Gastroesophageal sphincter (tissue), 3 donors: ENCODE measurements at regions not wholly inside any gene's neighbourhood (a gene's known extent, or its start where the extent isn't known, plus 50 kb on each side); places are given as distances from the start of the nearest gene placed in this dataset.
"Not testable (repeated sequence)": the region's sequence is repeated elsewhere in the genome, so short reads cannot be mapped to it uniquely, and the experiment has no call there.

ENCODE experiments used
- POLR2AphosphoS5 ChIP-seq: sonication (generic); formaldehyde crosslinking; IDR thresholded peaks from one replicate; pipeline ENCODE4 v1.6.1; 2017; ENCODE audit warnings: antibody characterized with exemption
- TF ChIP-seq, protein P1 (sequence below), 4 experiments: fragments of 200-600 bp in 2 of 4; fragments of 450-650 bp in 2 of 4; sonication (generic) in 1 of 4; IDR thresholded peaks; one replicate each; pipeline ENCODE4 v1.5.1; 2017 to 2019; ENCODE audit warnings: antibody characterized with exemption in 4 of 4, mild to moderate bottlenecking in 2 of 4, moderate library complexity in 2 of 4

DNA sequence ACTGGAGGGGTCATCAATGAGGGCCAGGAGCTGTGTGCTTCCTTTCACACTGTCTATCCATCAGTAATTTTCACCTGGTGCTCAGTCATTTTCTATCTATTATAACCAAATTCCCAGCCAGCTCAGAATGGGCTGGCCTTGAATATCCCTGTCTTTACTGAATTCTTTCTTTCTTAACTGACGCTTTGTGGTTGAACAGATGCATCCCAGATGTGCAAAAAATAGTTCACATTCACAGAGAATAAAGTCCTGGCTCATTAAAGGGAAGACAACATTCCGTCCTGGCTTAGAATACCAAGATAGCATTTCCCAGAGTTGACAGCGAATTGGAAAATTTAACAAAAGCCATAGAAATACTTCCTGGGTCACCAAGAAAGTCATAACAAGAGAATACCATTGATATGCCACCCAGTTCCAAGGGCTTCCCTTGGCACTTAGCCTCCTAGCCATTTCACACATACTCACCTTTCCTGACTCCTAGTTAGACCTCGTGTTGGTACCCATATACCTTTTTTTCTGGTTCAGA lies 164.7 kb downstream of the SPDYE17 start:
- not testable (repeated sequence) for TF ChIP-seq POLR2AphosphoS5
- TF ChIP-seq, protein P1, sequence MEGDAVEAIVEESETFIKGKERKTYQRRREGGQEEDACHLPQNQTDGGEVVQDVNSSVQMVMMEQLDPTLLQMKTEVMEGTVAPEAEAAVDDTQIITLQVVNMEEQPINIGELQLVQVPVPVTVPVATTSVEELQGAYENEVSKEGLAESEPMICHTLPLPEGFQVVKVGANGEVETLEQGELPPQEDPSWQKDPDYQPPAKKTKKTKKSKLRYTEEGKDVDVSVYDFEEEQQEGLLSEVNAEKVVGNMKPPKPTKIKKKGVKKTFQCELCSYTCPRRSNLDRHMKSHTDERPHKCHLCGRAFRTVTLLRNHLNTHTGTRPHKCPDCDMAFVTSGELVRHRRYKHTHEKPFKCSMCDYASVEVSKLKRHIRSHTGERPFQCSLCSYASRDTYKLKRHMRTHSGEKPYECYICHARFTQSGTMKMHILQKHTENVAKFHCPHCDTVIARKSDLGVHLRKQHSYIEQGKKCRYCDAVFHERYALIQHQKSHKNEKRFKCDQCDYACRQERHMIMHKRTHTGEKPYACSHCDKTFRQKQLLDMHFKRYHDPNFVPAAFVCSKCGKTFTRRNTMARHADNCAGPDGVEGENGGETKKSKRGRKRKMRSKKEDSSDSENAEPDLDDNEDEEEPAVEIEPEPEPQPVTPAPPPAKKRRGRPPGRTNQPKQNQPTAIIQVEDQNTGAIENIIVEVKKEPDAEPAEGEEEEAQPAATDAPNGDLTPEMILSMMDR (IDR thresholded peaks at IDR 0.05): not testable (repeated sequence)
